Endothelial cell of umbilical vein (primary cell): ENCODE measurements at regions not wholly inside any gene's neighbourhood (a gene's known extent, or its start where the extent isn't known, plus 50 kb on each side); places are given as distances from the start of the nearest gene placed in this dataset.

Source experiments
- CTCF ChIP-seq, 2 donors: IDR thresholded peaks; 1 replicate in 1 of 2; 2 replicates in 1 of 2; pipeline ENCODE4 v1.5.1; 2011; ENCODE audit warnings: low read length in 2 of 2, mild to moderate bottlenecking in 2 of 2, moderate library complexity in 2 of 2, control low read depth in 1 of 2, inconsistent platforms in 1 of 2, low read depth in 1 of 2; ENCODE audit not compliant: insufficient read depth in 1 of 2; ENCODE audit errors: extremely low read depth in 1 of 2
- EZH2 ChIP-seq: IDR thresholded peaks from 2 replicates; pipeline ENCODE4 v1.6.1; 2012; ENCODE audit warnings: borderline replicate concordance, low read depth, mild to moderate bottlenecking, moderate library complexity, low read length, inconsistent platforms; ENCODE audit not compliant: severe bottlenecking
- JUN ChIP-seq: IDR thresholded peaks from 2 replicates; pipeline ENCODE4 v1.6.1; 2011; ENCODE audit warnings: borderline replicate concordance, low read depth; ENCODE audit not compliant: insufficient read length, insufficient read depth
- MAX ChIP-seq: IDR thresholded peaks from 2 replicates; pipeline ENCODE4 v1.6.1; 2011; ENCODE audit not compliant: insufficient read depth, insufficient read length
- POLR2A ChIP-seq: IDR thresholded peaks from 2 replicates; pipeline ENCODE4 v1.6.1; 2012; ENCODE audit warnings: low read depth, mild to moderate bottlenecking, control low read depth, low read length
- POLR2AphosphoS5 ChIP-seq: IDR thresholded peaks from 2 replicates; pipeline ENCODE4 v1.6.1; 2012; ENCODE audit warnings: low read depth, mild to moderate bottlenecking, control low read depth, low read length, moderate library complexity; ENCODE audit not compliant: insufficient read depth

- no peak for TF ChIP-seq MAX
- no peak for TF ChIP-seq CTCF (IDR thresholded peaks at IDR 0.05; ENCODE audit: extremely low read depth in 1 of 2, insufficient read depth in 1 of 2, low read depth in 1 of 2, low read length in 2 of 2)
- TF ChIP-seq POLR2AphosphoS5, result no peak
- TF ChIP-seq POLR2A, result no peak
- no peak for TF ChIP-seq EZH2
- TF ChIP-seq JUN, result no peak
These were observed 65.6 kb downstream of the UFM1 start for GRCh38 chr13:38415233-38415632.
